Hepatocyte (in vitro differentiated cells): ENCODE measurements at regions not wholly inside any gene's neighbourhood (a gene's known extent, or its start where the extent isn't known, plus 50 kb on each side); places are given as distances from the start of the nearest gene placed in this dataset.

Source experiments
- DNase-seq: peaks from one replicate; pipeline ENCODE4 v3.0.0-alpha.2; 2016; ENCODE audit warnings: low spot score
- H2AFZ ChIP-seq: fragments of 200-600 bp; sonication (generic); 2 replicates; pipeline ENCODE4 v1.6.0; 2016; ENCODE audit warnings: antibody characterized with exemption, mild to moderate bottlenecking
- H3K27ac ChIP-seq: fragments of 200-600 bp; sonication (generic); 2 replicates; pipeline ENCODE4 v1.5.1; 2016; ENCODE audit warnings: mild to moderate bottlenecking
- H3K27me3 ChIP-seq: fragments of 200-600 bp; sonication (generic); 2 replicates; pipeline ENCODE4 v1.6.1; 2016
- H3K36me3 ChIP-seq: fragments of 200-600 bp; sonication (generic); replicated peaks from 2 replicates; pipeline ENCODE4 v1.5.1; 2016; ENCODE audit warnings: low read depth; ENCODE audit not compliant: insufficient read depth
- H3K4me1 ChIP-seq: fragments of 200-600 bp; sonication (generic); 2 replicates; pipeline ENCODE4 v1.5.1; 2016; ENCODE audit warnings: mild to moderate bottlenecking, moderate library complexity; ENCODE audit not compliant: insufficient read depth
- H3K4me2 ChIP-seq: fragments of 200-600 bp; sonication (generic); 2 replicates; pipeline ENCODE4 v1.6.0; 2016
- H3K4me3 ChIP-seq: fragments of 200-600 bp; sonication (generic); 2 replicates; pipeline ENCODE4 v1.5.1; 2016; ENCODE audit warnings: mild to moderate bottlenecking
- H3K79me2 ChIP-seq: fragments of 200-600 bp; sonication (generic); 2 replicates; pipeline ENCODE4 v1.6.0; 2017; ENCODE audit warnings: mild to moderate bottlenecking
- H3K9me2 ChIP-seq: fragments of 200-600 bp; sonication (generic); replicated peaks from 2 replicates; pipeline ENCODE4 v1.6.0; 2017; ENCODE audit warnings: mild to moderate bottlenecking; ENCODE audit not compliant: insufficient read depth
- H3K9me3 ChIP-seq: fragments of 200-600 bp; sonication (generic); 2 replicates; pipeline ENCODE4 v1.5.1; 2016; ENCODE audit warnings: low read depth, mild to moderate bottlenecking
- H4K20me1 ChIP-seq: fragments of 200-600 bp; sonication (generic); 2 replicates; pipeline ENCODE4 v1.6.0; 2016; ENCODE audit warnings: mild to moderate bottlenecking; ENCODE audit not compliant: insufficient read depth, poor library complexity, severe bottlenecking
- EZH2 ChIP-seq: fragments of 200-600 bp; sonication (generic); IDR thresholded peaks from 2 replicates; pipeline ENCODE4 v1.6.1; 2016; ENCODE audit warnings: antibody characterized with exemption, mild to moderate bottlenecking, borderline replicate concordance
- EZH2phosphoT487 ChIP-seq: fragments of 200-600 bp; sonication (generic); IDR thresholded peaks from one replicate; pipeline ENCODE4 v1.6.1; 2018; ENCODE audit warnings: antibody characterized with exemption, mild to moderate bottlenecking, low read depth, moderate library complexity; ENCODE audit not compliant: unreplicated experiment, severe bottlenecking
- WGBS: methylation state at CpG from one replicate; pipeline ENCODE4 v1.1.6; 2016; ENCODE audit warnings: low lambda C conversion rate; ENCODE audit errors: missing lambda C conversion rate; 5-methylcytosine and 5-hydroxymethylcytosine counted together
- TF ChIP-seq, protein P1 (sequence below): fragments of 200-600 bp; sonication (generic); IDR thresholded peaks from 2 replicates; pipeline ENCODE4 v1.5.1; 2016; ENCODE audit warnings: antibody characterized with exemption, mild to moderate bottlenecking; ENCODE audit not compliant: poor library complexity

DNA sequence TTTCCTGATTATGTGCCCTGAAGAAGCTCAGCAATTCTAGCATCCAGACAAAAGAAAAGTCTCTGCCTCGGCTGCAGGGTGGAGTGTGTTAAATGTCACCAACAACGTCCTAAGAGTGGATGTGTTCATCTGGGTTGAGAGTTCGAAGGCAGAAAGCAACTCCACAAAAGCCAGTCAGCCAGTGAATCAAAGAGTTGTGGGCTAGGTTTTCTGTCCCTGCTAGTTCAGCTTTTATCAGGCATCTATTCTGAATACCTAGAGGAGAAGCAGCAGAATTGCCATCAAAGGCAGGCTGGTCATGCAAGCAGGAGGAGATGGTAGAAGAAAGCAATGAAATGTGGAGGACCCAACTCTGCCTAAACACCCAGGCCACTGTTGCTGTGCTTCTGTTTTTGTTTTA lies 205.2 kb downstream of the KLF6 start:
- H2AFZ ChIP-seq: no peak overlapping the region

GRCh38 chr10:3578682-3579081 lies 206.3 kb downstream of the KLF6 start:
- H3K79me2 ChIP-seq: no peaks in the 10 kb centered on the region
- H3K27ac ChIP-seq: no peak overlapping the region
- no peaks in the 10 kb centered on the region for H3K36me3 ChIP-seq
- no peak overlapping the region for H3K4me2 ChIP-seq
- H3K9me2 ChIP-seq: no peaks in the 10 kb centered on the region
- no peak for DNase-seq
- no peaks in the 10 kb centered on the region for H3K9me3 ChIP-seq
- no peak overlapping the region for H3K4me3 ChIP-seq
- TF ChIP-seq, protein P1, sequence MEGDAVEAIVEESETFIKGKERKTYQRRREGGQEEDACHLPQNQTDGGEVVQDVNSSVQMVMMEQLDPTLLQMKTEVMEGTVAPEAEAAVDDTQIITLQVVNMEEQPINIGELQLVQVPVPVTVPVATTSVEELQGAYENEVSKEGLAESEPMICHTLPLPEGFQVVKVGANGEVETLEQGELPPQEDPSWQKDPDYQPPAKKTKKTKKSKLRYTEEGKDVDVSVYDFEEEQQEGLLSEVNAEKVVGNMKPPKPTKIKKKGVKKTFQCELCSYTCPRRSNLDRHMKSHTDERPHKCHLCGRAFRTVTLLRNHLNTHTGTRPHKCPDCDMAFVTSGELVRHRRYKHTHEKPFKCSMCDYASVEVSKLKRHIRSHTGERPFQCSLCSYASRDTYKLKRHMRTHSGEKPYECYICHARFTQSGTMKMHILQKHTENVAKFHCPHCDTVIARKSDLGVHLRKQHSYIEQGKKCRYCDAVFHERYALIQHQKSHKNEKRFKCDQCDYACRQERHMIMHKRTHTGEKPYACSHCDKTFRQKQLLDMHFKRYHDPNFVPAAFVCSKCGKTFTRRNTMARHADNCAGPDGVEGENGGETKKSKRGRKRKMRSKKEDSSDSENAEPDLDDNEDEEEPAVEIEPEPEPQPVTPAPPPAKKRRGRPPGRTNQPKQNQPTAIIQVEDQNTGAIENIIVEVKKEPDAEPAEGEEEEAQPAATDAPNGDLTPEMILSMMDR: no peak
- TF ChIP-seq EZH2phosphoT487 (no peak), EZH2 (no peak)
- H2AFZ ChIP-seq: no peak overlapping the region
- H3K27me3 ChIP-seq: no peaks in the 10 kb centered on the region
- H3K4me1 ChIP-seq: no peaks in the 10 kb centered on the region
- H4K20me1 ChIP-seq: no peaks in the 10 kb centered on the region

More for the DNA sequence above, 205.2 kb downstream of the KLF6 start:
- TF ChIP-seq, protein P1: no peak
- no peaks in the 10 kb centered on the region for H3K9me2 ChIP-seq
- no peaks in the 10 kb centered on the region for H3K27me3 ChIP-seq
- 49% methylated on average over 3 of the region's 3 CpGs for WGBS
- no peak for DNase-seq
- no peak overlapping the region for H3K27ac ChIP-seq
- no peak overlapping the region for H3K4me3 ChIP-seq
- H3K36me3 ChIP-seq: no peaks in the 10 kb centered on the region
- no peaks in the 10 kb centered on the region for H4K20me1 ChIP-seq
- no peak overlapping the region for H3K4me2 ChIP-seq
- H3K9me3 ChIP-seq: no peaks in the 10 kb centered on the region
- H3K4me1 ChIP-seq: no peaks in the 10 kb centered on the region
- H3K79me2 ChIP-seq: no peaks in the 10 kb centered on the region

DNA sequence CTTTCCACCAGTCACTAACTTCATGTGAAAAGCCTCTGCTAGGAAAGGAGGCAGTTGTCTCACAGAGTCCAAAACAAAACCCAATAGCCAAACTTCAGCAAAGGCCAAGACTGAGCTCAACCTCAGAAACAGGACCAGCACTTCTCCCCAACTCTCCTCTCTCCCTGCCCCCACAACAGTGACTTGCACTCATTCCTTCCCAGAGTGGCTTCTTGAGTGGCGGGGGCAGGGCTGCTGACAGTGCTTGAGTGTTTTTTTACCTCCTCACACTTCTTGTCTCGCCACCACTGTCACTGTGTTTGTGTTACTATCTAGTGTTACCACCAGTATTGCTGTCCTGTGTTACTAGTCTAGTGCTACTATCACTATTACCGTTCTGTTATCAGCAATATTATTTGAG lies 206.8 kb downstream of the KLF6 start:
- Histone ChIP-seq H3K4me2 (no peak overlapping the region), H2AFZ (no peak overlapping the region), H3K36me3 (no peaks in the 10 kb centered on the region), H3K4me1 (no peaks in the 10 kb centered on the region), H4K20me1 (no peaks in the 10 kb centered on the region), H3K27ac (no peak overlapping the region), H3K9me2 (no peaks in the 10 kb centered on the region), H3K4me3 (no peak overlapping the region), H3K9me3 (no peaks in the 10 kb centered on the region), H3K79me2 (no peaks in the 10 kb centered on the region), H3K27me3 (no peaks in the 10 kb centered on the region)
- TF ChIP-seq EZH2 (no peak), EZH2phosphoT487 (no peak)
- TF ChIP-seq, protein P1: no peak
- WGBS: 82% methylated on average over 3 of the region's 3 CpGs
- no peak for DNase-seq

GRCh38 chr10:3574451-3574850 lies 210.6 kb downstream of the KLF6 start:
- H3K79me2 ChIP-seq: no peaks in the 10 kb centered on the region
- 75% methylated on average over 10 of the region's 10 CpGs for WGBS
- no peak overlapping the region for H3K4me3 ChIP-seq
- TF ChIP-seq EZH2phosphoT487 (no peak), EZH2 (no peak)
- TF ChIP-seq, protein P1: no peak
- H3K27me3 ChIP-seq: no peaks in the 10 kb centered on the region
- no peaks in the 10 kb centered on the region for H3K9me3 ChIP-seq
- no peaks in the 10 kb centered on the region for H3K4me1 ChIP-seq
- no peak overlapping the region for H3K27ac ChIP-seq
- H3K36me3 ChIP-seq: no peaks in the 10 kb centered on the region
- no peaks in the 10 kb centered on the region for H4K20me1 ChIP-seq
- no peak overlapping the region for H2AFZ ChIP-seq
- no peaks in the 10 kb centered on the region for H3K9me2 ChIP-seq
- no peak for DNase-seq
- H3K4me2 ChIP-seq: no peak overlapping the region
